ENCODE measurements at regions not wholly inside any gene's neighbourhood (a gene's known extent, or its start where the extent isn't known, plus 50 kb on each side); places are given as distances from the start of the nearest gene placed in this dataset.

DNA sequence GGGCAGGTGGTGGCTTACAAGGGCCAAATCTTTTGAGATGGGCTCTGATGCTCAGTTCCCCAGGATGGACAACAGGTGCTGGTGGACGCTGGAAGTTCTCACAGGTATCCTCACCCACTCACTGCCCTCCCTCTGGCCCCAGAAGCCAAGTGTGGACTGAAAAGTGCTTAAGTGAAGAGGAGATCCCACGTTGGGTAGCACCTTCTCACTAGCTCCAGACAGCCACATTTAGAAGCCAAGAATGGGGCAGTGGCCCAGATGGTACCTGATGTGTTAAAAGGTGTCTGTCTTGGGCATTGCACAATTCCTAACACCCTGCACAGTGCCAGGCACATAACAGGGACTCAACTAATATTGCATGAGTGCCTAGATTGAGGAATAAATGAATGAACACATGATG, 115.3 kb upstream of the TEX51 start:
- no peak overlapping the region for H3K27ac ChIP-seq (ENCODE audit: low read length)
- H3K9me3 ChIP-seq (ENCODE audit: control insufficient read depth, insufficient read depth, low read length): no peaks in the 10 kb centered on the region
- no peaks in the 10 kb centered on the region for H3K27me3 ChIP-seq (ENCODE audit: control insufficient read depth, insufficient read depth, low read length)
- H3K4me1 ChIP-seq (ENCODE audit: control insufficient read depth, insufficient read depth, low read length): no peaks in the 10 kb centered on the region
- no peaks in the 10 kb centered on the region for H3K36me3 ChIP-seq (ENCODE audit: control insufficient read depth, insufficient read depth, low read length)
- WGBS (ENCODE audit: insufficient coverage, insufficient read length): no CpG with 5 or more reads among the region's 2 CpGs
- no peak for DNase-seq (ENCODE audit: low read depth, low spot score)
- H3K4me3 ChIP-seq (ENCODE audit: low read length): no peak overlapping the region

DNA sequence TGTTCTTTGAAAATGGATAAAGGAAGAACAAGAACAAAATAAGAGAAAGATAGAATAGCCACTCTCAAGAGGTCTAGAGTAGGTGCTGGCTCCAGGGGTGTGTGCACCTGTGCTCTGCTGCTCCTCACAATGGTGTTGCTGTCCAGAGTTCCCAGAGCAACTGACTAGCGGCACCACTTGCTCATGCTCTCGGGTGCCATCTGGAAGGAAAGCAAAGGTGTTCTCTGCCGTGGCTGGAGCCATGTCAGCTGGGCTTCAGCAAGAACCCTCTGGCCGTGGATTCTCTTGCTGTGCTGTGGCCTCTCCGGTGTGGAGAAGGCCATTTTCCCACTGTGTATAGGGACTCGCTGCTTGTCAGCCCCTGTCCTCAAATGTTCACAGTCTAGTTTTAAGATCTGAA, 114.6 kb upstream of the TEX51 start:
- no peak overlapping the region for H3K27ac ChIP-seq (ENCODE audit: low read length)
- H3K4me3 ChIP-seq (ENCODE audit: low read length): no peak overlapping the region
- no CpG with 5 or more reads among the region's 6 CpGs for WGBS (ENCODE audit: insufficient coverage, insufficient read length)
- H3K27me3 ChIP-seq (ENCODE audit: control insufficient read depth, insufficient read depth, low read length): no peaks in the 10 kb centered on the region
- H3K9me3 ChIP-seq (ENCODE audit: control insufficient read depth, insufficient read depth, low read length): no peaks in the 10 kb centered on the region
- no peak for DNase-seq (ENCODE audit: low read depth, low spot score)
- no peaks in the 10 kb centered on the region for H3K36me3 ChIP-seq (ENCODE audit: control insufficient read depth, insufficient read depth, low read length)
- no peaks in the 10 kb centered on the region for H3K4me1 ChIP-seq (ENCODE audit: control insufficient read depth, insufficient read depth, low read length)

DNA sequence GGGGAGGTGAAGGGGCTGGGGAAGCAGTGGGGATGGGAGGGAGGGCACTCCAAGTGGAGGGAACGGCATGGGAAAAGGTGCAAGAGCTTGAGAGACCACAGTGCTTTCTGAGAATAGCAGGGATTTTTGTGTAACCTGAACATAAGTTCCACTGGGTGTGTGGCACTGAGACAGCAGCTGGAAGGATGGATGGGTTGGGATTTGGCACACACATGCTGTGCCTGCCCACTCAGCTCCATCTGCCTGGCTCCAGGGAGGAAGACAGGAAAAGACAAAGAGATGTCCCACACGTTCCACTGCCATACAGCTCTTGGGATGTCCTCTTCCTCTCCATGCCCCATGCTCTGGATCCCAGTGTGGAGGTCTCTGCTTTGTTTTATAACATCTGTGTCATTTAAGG, 114.1 kb upstream of the TEX51 start:
- no peaks in the 10 kb centered on the region for H3K4me1 ChIP-seq (ENCODE audit: control insufficient read depth, insufficient read depth, low read length)
- H3K9me3 ChIP-seq (ENCODE audit: control insufficient read depth, insufficient read depth, low read length): no peaks in the 10 kb centered on the region
- H3K4me3 ChIP-seq (ENCODE audit: low read length): no peak overlapping the region
- no peak for DNase-seq (ENCODE audit: low read depth, low spot score)
- WGBS (ENCODE audit: insufficient coverage, insufficient read length): no CpG with 5 or more reads among the region's 2 CpGs
- no peak overlapping the region for H3K27ac ChIP-seq (ENCODE audit: low read length)
- no peaks in the 10 kb centered on the region for H3K27me3 ChIP-seq (ENCODE audit: control insufficient read depth, insufficient read depth, low read length)
- no peaks in the 10 kb centered on the region for H3K36me3 ChIP-seq (ENCODE audit: control insufficient read depth, insufficient read depth, low read length)

GRCh38 chr2:126785236-126785635, 113.5 kb upstream of the TEX51 start:
- Histone ChIP-seq H3K36me3 (ENCODE audit: control insufficient read depth, insufficient read depth, low read length) (no peaks in the 10 kb centered on the region), H3K4me3 (ENCODE audit: low read length) (no peak overlapping the region)

GRCh38 chr2:126785862-126786261, 112.8 kb upstream of the TEX51 start:
- H3K4me3 ChIP-seq (ENCODE audit: low read length): no peak overlapping the region
- WGBS (ENCODE audit: insufficient coverage, insufficient read length): no CpG with 5 or more reads among the region's 2 CpGs

More at GRCh38 chr2:126785236-126785635, 113.5 kb upstream of the TEX51 start:
- Histone ChIP-seq H3K27ac (ENCODE audit: low read length) (no peak overlapping the region), H3K27me3 (ENCODE audit: control insufficient read depth, insufficient read depth, low read length) (no peaks in the 10 kb centered on the region), H3K4me1 (ENCODE audit: control insufficient read depth, insufficient read depth, low read length) (no peaks in the 10 kb centered on the region), H3K9me3 (ENCODE audit: control insufficient read depth, insufficient read depth, low read length) (no peaks in the 10 kb centered on the region)
- DNase-seq (ENCODE audit: low read depth, low spot score): no peak
- no CpG with 5 or more reads among the region's 3 CpGs for WGBS (ENCODE audit: insufficient coverage, insufficient read length)

DNA sequence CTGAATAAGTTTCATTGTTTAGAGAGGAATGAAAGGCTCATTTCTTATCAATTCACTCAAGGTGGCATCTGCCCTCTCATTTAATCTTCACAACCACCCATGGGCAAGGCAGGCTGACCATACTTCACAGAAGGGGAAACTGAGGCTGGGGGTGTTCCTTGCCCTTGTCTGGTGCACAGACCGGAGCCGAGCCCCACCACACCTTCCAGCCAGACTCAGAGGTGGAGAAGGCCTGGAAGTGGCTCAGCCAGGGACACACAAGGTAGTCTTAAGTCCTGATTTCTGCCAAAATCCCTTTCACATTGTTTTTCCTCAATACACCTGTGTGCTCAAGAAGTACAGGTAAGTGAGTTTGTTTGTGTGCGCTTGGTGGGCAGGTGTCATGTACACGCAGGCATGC, 111.9 kb upstream of the TEX51 start:
- H3K36me3 ChIP-seq (ENCODE audit: control insufficient read depth, insufficient read depth, low read length): no peaks in the 10 kb centered on the region
- H3K9me3 ChIP-seq (ENCODE audit: control insufficient read depth, insufficient read depth, low read length): no peaks in the 10 kb centered on the region
- no peak overlapping the region for H3K27ac ChIP-seq (ENCODE audit: low read length)
- no peak for DNase-seq (ENCODE audit: low read depth, low spot score)
- no peaks in the 10 kb centered on the region for H3K4me1 ChIP-seq (ENCODE audit: control insufficient read depth, insufficient read depth, low read length)
- no peak overlapping the region for H3K4me3 ChIP-seq (ENCODE audit: low read length)
- no CpG with 5 or more reads among the region's 4 CpGs for WGBS (ENCODE audit: insufficient coverage, insufficient read length)
- H3K27me3 ChIP-seq (ENCODE audit: control insufficient read depth, insufficient read depth, low read length): no peaks in the 10 kb centered on the region

More at GRCh38 chr2:126785862-126786261, 112.8 kb upstream of the TEX51 start:
- no peaks in the 10 kb centered on the region for H3K4me1 ChIP-seq (ENCODE audit: control insufficient read depth, insufficient read depth, low read length)
- H3K9me3 ChIP-seq (ENCODE audit: control insufficient read depth, insufficient read depth, low read length): no peaks in the 10 kb centered on the region
- no peaks in the 10 kb centered on the region for H3K36me3 ChIP-seq (ENCODE audit: control insufficient read depth, insufficient read depth, low read length)
- DNase-seq (ENCODE audit: low read depth, low spot score): no peak
- H3K27ac ChIP-seq (ENCODE audit: low read length): no peak overlapping the region
- H3K27me3 ChIP-seq (ENCODE audit: control insufficient read depth, insufficient read depth, low read length): no peaks in the 10 kb centered on the region

GRCh38 chr2:126787289-126787688, 111.4 kb upstream of the TEX51 start:
- no peak overlapping the region for H3K27ac ChIP-seq (ENCODE audit: low read length)
- no peaks in the 10 kb centered on the region for H3K27me3 ChIP-seq (ENCODE audit: control insufficient read depth, insufficient read depth, low read length)
- H3K9me3 ChIP-seq (ENCODE audit: control insufficient read depth, insufficient read depth, low read length): no peaks in the 10 kb centered on the region
- no peak overlapping the region for H3K4me3 ChIP-seq (ENCODE audit: low read length)
- no CpG with 5 or more reads among the region's 4 CpGs for WGBS (ENCODE audit: insufficient coverage, insufficient read length)
- no peak for DNase-seq (ENCODE audit: low read depth, low spot score)
- H3K4me1 ChIP-seq (ENCODE audit: control insufficient read depth, insufficient read depth, low read length): no peaks in the 10 kb centered on the region
- H3K36me3 ChIP-seq (ENCODE audit: control insufficient read depth, insufficient read depth, low read length): no peaks in the 10 kb centered on the region

DNA sequence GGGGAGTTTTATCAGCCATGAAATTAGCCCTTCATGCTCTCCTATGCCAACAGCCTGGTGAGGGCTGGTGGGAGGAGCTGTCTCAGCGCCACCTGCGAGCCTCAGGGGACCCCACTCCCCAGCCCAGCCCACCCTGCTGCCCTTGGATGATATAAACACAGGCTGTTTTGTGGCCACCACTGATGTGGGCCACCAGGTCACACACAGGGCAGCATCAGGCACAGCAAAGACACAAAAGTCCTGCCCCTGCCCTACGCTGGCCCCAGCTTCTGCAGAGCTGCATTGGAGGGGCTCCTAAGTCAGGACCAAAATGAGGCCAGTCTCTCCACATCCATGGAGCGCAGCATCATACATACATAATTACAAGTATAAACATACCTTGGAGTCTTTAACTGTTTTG, 110.6 kb upstream of the TEX51 start:
- DNase-seq (ENCODE audit: low read depth, low spot score): no peak
- no peak overlapping the region for H3K4me3 ChIP-seq (ENCODE audit: low read length)
- WGBS (ENCODE audit: insufficient coverage, insufficient read length): no CpG with 5 or more reads among the region's 4 CpGs
- no peaks in the 10 kb centered on the region for H3K4me1 ChIP-seq (ENCODE audit: control insufficient read depth, insufficient read depth, low read length)
- H3K36me3 ChIP-seq (ENCODE audit: control insufficient read depth, insufficient read depth, low read length): no peaks in the 10 kb centered on the region
- no peak overlapping the region for H3K27ac ChIP-seq (ENCODE audit: low read length)
- H3K9me3 ChIP-seq (ENCODE audit: control insufficient read depth, insufficient read depth, low read length): no peaks in the 10 kb centered on the region
- H3K27me3 ChIP-seq (ENCODE audit: control insufficient read depth, insufficient read depth, low read length): no peaks in the 10 kb centered on the region

DNA sequence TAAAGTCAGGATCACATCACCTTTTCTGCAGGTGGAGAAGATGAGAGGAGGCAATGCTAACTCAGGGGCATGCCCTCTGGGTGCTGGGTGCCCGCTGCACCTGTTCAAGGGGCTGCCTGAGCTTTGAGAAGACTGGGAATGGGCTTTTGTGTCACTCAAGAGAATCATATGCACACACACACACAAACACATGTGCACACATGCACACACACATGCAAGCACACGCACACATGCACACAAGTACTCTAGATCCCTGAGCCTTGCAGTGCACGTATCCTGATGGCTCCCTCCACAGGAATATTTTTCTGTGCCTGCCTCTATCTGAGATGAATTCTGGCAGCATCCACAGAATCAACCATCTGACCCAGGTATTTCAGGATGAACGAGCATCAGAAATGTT, 110.0 kb upstream of the TEX51 start:
- Histone ChIP-seq H3K36me3 (ENCODE audit: control insufficient read depth, insufficient read depth, low read length) (no peaks in the 10 kb centered on the region), H3K4me1 (ENCODE audit: control insufficient read depth, insufficient read depth, low read length) (no peaks in the 10 kb centered on the region), H3K27ac (ENCODE audit: low read length) (no peak overlapping the region), H3K27me3 (ENCODE audit: control insufficient read depth, insufficient read depth, low read length) (no peaks in the 10 kb centered on the region), H3K4me3 (ENCODE audit: low read length) (no peak overlapping the region), H3K9me3 (ENCODE audit: control insufficient read depth, insufficient read depth, low read length) (no peaks in the 10 kb centered on the region)
- no peak for DNase-seq (ENCODE audit: low read depth, low spot score)
- no CpG with 5 or more reads among the region's 4 CpGs for WGBS (ENCODE audit: insufficient coverage, insufficient read length)

- Histone ChIP-seq H3K9me3 (ENCODE audit: control insufficient read depth, insufficient read depth, low read length) (no peaks in the 10 kb centered on the region), H3K4me1 (ENCODE audit: control insufficient read depth, insufficient read depth, low read length) (no peaks in the 10 kb centered on the region), H3K4me3 (ENCODE audit: low read length) (no peak overlapping the region), H3K27me3 (ENCODE audit: control insufficient read depth, insufficient read depth, low read length) (no peaks in the 10 kb centered on the region), H3K36me3 (ENCODE audit: control insufficient read depth, insufficient read depth, low read length) (no peaks in the 10 kb centered on the region), H3K27ac (ENCODE audit: low read length) (no peak overlapping the region)
- DNase-seq (ENCODE audit: low read depth, low spot score): no peak
- WGBS (ENCODE audit: insufficient coverage, insufficient read length): no CpG with 5 or more reads among the region's 18 CpGs
Measured at GRCh38 chr2:126790987-126791780, 107.5 kb upstream of the TEX51 start.

DNA sequence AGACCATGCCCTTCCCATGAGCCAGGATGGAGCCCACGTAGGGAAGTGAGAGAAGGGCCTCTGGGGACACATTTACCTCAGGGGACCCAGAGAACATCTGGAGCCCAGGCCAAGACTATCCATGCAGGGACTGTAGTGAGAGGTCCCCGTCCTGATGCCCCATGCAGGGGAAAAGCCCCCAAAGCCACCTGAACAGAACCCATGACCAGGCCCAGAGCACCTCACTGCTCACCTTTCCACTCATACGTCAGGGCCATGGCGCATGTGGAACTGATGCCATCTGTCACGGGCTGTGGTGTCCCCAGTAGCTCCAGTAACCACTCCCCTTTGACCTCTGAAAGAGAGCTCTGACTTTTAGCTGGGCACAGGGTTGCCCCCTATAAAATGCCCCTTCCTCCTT, 106.5 kb upstream of the TEX51 start:
- no peaks in the 10 kb centered on the region for H3K9me3 ChIP-seq (ENCODE audit: control insufficient read depth, insufficient read depth, low read length)
- H3K4me3 ChIP-seq (ENCODE audit: low read length): no peak overlapping the region
- no CpG with 5 or more reads among the region's 5 CpGs for WGBS (ENCODE audit: insufficient coverage, insufficient read length)
- H3K27ac ChIP-seq (ENCODE audit: low read length): no peak overlapping the region
- H3K27me3 ChIP-seq (ENCODE audit: control insufficient read depth, insufficient read depth, low read length): no peaks in the 10 kb centered on the region
- no peaks in the 10 kb centered on the region for H3K36me3 ChIP-seq (ENCODE audit: control insufficient read depth, insufficient read depth, low read length)
- no peak for DNase-seq (ENCODE audit: low read depth, low spot score)
- H3K4me1 ChIP-seq (ENCODE audit: control insufficient read depth, insufficient read depth, low read length): no peaks in the 10 kb centered on the region

Data from iPS DF 6.9 (cell line).